CD4-positive, CD25-positive, alpha-beta regulatory T cell (primary cell): ENCODE measurements at regions not wholly inside any gene's neighbourhood (a gene's known extent, or its start where the extent isn't known, plus 50 kb on each side); places are given as distances from the start of the nearest gene placed in this dataset.
"Not testable (repeated sequence)": the region's sequence is repeated elsewhere in the genome, so short reads cannot be mapped to it uniquely, and the experiment has no call there.

Source experiments
- ATAC-seq, 2 donors: fragments of 150-1000 bp; cut with Tn5 transposase; one replicate each; pipeline ENCODE4 v1.10.0; 2021; ENCODE audit warnings: low read depth in 2 of 2, moderate number of reproducible peaks in 2 of 2, moderate library complexity in 1 of 2
- DNase-seq, 3 donors: peaks; one replicate each; pipeline versions ENCODE4 v3.0.0 to v3.0.0-alpha.2; 2012 to 2022; ENCODE audit warnings: mixed read lengths in 1 of 3
- H3K27ac ChIP-seq: one replicate; pipeline ENCODE4 v1.7.0; 2013; ENCODE audit warnings: mild to moderate bottlenecking, low read length; ENCODE audit not compliant: insufficient read depth, poor library complexity, severe bottlenecking
- H3K27me3 ChIP-seq: one replicate; pipeline ENCODE4 v1.7.0; 2013; ENCODE audit warnings: low read length; ENCODE audit not compliant: control insufficient read depth, insufficient read depth
- H3K36me3 ChIP-seq: one replicate; pipeline ENCODE4 v1.7.0; 2013; ENCODE audit warnings: mild to moderate bottlenecking, low read length, moderate library complexity; ENCODE audit not compliant: control insufficient read depth, insufficient read depth
- H3K4me1 ChIP-seq: 2 replicates; pipeline ENCODE4 v1.7.0; 2013; ENCODE audit warnings: mild to moderate bottlenecking, low read length; ENCODE audit not compliant: insufficient read depth, control insufficient read depth, poor library complexity, severe bottlenecking
- H3K4me3 ChIP-seq: one replicate; pipeline ENCODE4 v1.7.0; 2013; ENCODE audit warnings: low read depth, mild to moderate bottlenecking, low read length, moderate library complexity
- H3K9me3 ChIP-seq, 2 experiments: 1 replicate in 1 of 2; 2 replicates in 1 of 2; pipeline ENCODE4 v1.7.0; 2013; ENCODE audit warnings: low read length in 2 of 2, mild to moderate bottlenecking in 1 of 2, moderate library complexity in 1 of 2; ENCODE audit not compliant: control insufficient read depth in 2 of 2
- H3K27ac Mint-ChIP-seq, 3 donors: one replicate each; pipeline ENCODE4 v1.8.0; 2020 to 2022; ENCODE audit warnings: mild to moderate bottlenecking in 3 of 3, mixed read lengths in 3 of 3, moderate library complexity in 2 of 3
- H3K27me3 Mint-ChIP-seq: one replicate; pipeline ENCODE4 v1.8.0; 2022; ENCODE audit warnings: mild to moderate bottlenecking, mixed read lengths
- H3K36me3 Mint-ChIP-seq: one replicate; pipeline ENCODE4 v1.8.0; 2020; ENCODE audit warnings: mixed read lengths
- H3K4me1 Mint-ChIP-seq, 4 donors: one replicate each; pipeline ENCODE4 v1.8.0; 2020 to 2022; ENCODE audit warnings: mixed read lengths in 4 of 4, mild to moderate bottlenecking in 1 of 4
- H3K4me3 Mint-ChIP-seq, 4 donors: one replicate each; pipeline ENCODE4 v1.8.0; 2020 to 2022; ENCODE audit warnings: mild to moderate bottlenecking in 4 of 4, mixed read lengths in 4 of 4, moderate library complexity in 3 of 4
- H3K9me3 Mint-ChIP-seq, 7 donors: one replicate each; pipeline ENCODE4 v1.8.0; 2020 to 2022; ENCODE audit warnings: mixed read lengths in 7 of 7, mild to moderate bottlenecking in 3 of 7, moderate library complexity in 2 of 7

GRCh38 chr10:129193148-129193547, 273.9 kb upstream of the MGMT start:
- Mint-ChIP-seq H3K27me3 (peaks cover 24% of the 10 kb centered on the region), H3K36me3 (no peaks in the 10 kb centered on the region), H3K4me1 (peaks cover 0 to 11% (median 6%) of the 10 kb centered on the region in 4 donors), H3K9me3 (peaks cover 0 to 3% (median 1%) of the 10 kb centered on the region in 7 donors), H3K4me3 (no peak overlapping the region), H3K27ac (peak overlapping the region in 1 of 3 donors; percentile 42)
- Histone ChIP-seq H3K4me1 (no peaks in the 10 kb centered on the region), H3K27ac (no peak overlapping the region), H3K36me3 (no peaks in the 10 kb centered on the region), H3K27me3 (no peaks in the 10 kb centered on the region), H3K9me3 (no peaks in the 10 kb centered on the region), H3K4me3 (no peak overlapping the region)
- peak in 1 of 3 donors; percentile 9 for DNase-seq
- peak in 1 of 2 donors; percentile 55 for ATAC-seq

DNA sequence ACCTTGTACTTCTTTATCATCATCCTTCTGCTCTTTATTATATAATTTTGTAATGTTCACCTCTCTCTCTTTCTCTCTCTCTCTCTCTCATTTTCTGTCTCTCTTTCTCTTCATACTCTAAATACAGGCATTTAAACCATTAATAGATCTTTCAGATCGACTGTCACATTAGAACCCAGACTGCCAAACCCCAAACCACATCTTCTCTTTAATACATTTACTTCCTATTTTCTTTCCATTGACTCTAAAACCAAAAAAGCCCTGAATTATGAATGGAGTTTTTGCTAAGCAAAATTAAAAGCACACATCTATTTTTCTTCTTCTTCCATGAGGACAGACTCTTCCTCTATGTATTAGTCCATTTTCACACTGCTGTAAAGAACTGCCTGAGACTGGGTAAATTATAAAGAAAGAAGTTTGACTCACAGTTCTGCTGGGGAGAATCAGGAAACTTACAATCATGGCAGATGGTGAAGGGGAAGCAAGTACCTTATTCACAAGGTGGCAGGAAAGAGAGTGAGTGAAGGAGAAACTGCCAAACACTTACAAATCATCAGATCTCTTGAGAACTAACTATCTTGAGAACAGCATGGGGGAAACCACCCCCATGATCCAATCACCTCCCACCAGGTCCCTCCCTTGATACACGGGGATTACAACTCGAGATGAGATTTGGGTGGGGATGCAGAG, 272.7 kb upstream of the MGMT start:
- no peaks in the 10 kb centered on the region for H3K9me3 ChIP-seq
- no peak overlapping the region for H3K27ac ChIP-seq
- Mint-ChIP-seq H3K27me3 (peaks cover 19% of the 10 kb centered on the region), H3K27ac (no peak overlapping the region), H3K4me1 (peaks cover 0 to 11% (median 6%) of the 10 kb centered on the region in 4 donors), H3K36me3 (no peaks in the 10 kb centered on the region), H3K9me3 (peaks cover 0 to 3% (median 0%) of the 10 kb centered on the region in 7 donors), H3K4me3 (no peak overlapping the region)
- H3K36me3 ChIP-seq, result no peaks in the 10 kb centered on the region
- no peaks in the 10 kb centered on the region for H3K4me1 ChIP-seq
- ATAC-seq (no peak), DNase-seq (no peak)
- H3K27me3 ChIP-seq, result no peaks in the 10 kb centered on the region
- H3K4me3 ChIP-seq, result no peak overlapping the region

DNA sequence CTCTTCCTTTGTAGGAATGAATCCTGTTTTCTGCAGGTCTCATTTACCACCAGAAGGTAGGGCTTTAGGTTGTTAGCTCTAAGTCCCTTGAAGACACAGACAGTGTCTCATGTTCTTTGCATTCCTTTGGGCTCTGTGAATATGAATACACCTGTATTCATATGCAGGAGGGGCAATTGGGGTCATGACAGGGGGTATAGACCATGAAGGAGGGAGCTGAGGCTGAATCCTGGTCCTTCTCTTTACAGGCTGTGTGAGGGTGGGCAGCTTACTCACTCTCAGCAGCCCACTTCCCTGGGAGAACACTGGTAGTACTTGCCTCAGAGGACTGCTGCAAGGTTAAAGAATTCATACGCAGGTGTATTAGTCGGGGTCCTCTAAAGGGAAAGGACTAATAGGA, 267.2 kb upstream of the MGMT start:
- H3K4me1 Mint-ChIP-seq, result no peaks in the 10 kb centered on the region
- H3K9me3 Mint-ChIP-seq, result peaks cover 0 to 9% (median 0%) of the 10 kb centered on the region in 7 donors
- peaks cover 1% of the 10 kb centered on the region for H3K27me3 Mint-ChIP-seq

GRCh38 chr10:129203819-129204218, 263.2 kb upstream of the MGMT start:
- Histone ChIP-seq H3K27ac (no peak overlapping the region), H3K4me1 (no peaks in the 10 kb centered on the region), H3K36me3 (no peaks in the 10 kb centered on the region), H3K9me3 (no peaks in the 10 kb centered on the region), H3K27me3 (no peaks in the 10 kb centered on the region), H3K4me3 (no peak overlapping the region)
- no peak for ATAC-seq
- no peak for DNase-seq
- Mint-ChIP-seq H3K36me3 (no peaks in the 10 kb centered on the region), H3K9me3 (peaks cover 0 to 8% (median 0%) of the 10 kb centered on the region in 7 donors), H3K27me3 (peaks cover 4% of the 10 kb centered on the region), H3K27ac (no peak overlapping the region), H3K4me3 (no peak overlapping the region), H3K4me1 (no peaks in the 10 kb centered on the region)

More for the DNA sequence above, 267.2 kb upstream of the MGMT start:
- Mint-ChIP-seq H3K27ac (no peak overlapping the region), H3K36me3 (no peaks in the 10 kb centered on the region), H3K4me3 (no peak overlapping the region)
- Histone ChIP-seq H3K27ac (no peak overlapping the region), H3K4me3 (no peak overlapping the region), H3K4me1 (no peaks in the 10 kb centered on the region), H3K27me3 (no peaks in the 10 kb centered on the region), H3K9me3 (no peaks in the 10 kb centered on the region), H3K36me3 (no peaks in the 10 kb centered on the region)
- DNase-seq (no peak), ATAC-seq (no peak)

DNA sequence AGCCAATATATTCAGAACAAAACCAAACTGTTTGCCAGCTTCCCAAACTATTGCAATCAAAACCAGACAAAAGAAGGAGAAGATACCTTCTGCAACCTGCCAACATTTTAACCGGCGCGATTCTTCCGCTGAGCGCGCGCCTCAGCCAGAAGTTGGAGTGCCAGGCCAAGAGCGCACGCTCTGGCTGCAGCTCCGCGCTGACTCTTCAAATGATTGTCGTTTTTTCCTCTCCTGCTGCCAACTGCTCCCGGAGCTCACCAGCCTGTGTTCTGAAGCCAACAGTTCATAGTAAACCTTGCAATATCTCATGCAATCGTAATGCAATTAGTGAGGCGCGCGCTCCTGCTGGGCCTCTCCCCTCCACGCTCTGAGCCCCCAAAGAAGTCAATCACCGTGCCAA, 259.7 kb upstream of the MGMT start:
- Mint-ChIP-seq H3K27ac (no peak overlapping the region), H3K9me3 (peaks cover 0 to 5% (median 0%) of the 10 kb centered on the region in 7 donors), H3K4me1 (no peaks in the 10 kb centered on the region), H3K36me3 (no peaks in the 10 kb centered on the region), H3K4me3 (no peak overlapping the region), H3K27me3 (peaks cover 4% of the 10 kb centered on the region)
- ATAC-seq, result no peak
- Histone ChIP-seq H3K36me3 (no peaks in the 10 kb centered on the region), H3K27me3 (no peaks in the 10 kb centered on the region), H3K4me3 (no peak overlapping the region), H3K4me1 (no peaks in the 10 kb centered on the region), H3K27ac (no peak overlapping the region), H3K9me3 (no peaks in the 10 kb centered on the region)
- DNase-seq, result no peak

GRCh38 chr10:129210876-129211275, 256.2 kb upstream of the MGMT start:
- Histone ChIP-seq H3K4me1 (no peaks in the 10 kb centered on the region), H3K9me3 (no peaks in the 10 kb centered on the region), H3K27me3 (no peaks in the 10 kb centered on the region), H3K4me3 (no peak overlapping the region), H3K27ac (no peak overlapping the region), H3K36me3 (no peaks in the 10 kb centered on the region)
- no peak for ATAC-seq
- H3K4me1 Mint-ChIP-seq, result no peaks in the 10 kb centered on the region
- no peak overlapping the region for H3K4me3 Mint-ChIP-seq
- H3K9me3 Mint-ChIP-seq, result peaks cover 0 to 6% (median 2%) of the 10 kb centered on the region in 7 donors
- peaks cover 4% of the 10 kb centered on the region for H3K27me3 Mint-ChIP-seq
- no peak overlapping the region for H3K27ac Mint-ChIP-seq
- no peaks in the 10 kb centered on the region for H3K36me3 Mint-ChIP-seq
- no peak for DNase-seq

GRCh38 chr10:129213256-129213655, 253.8 kb upstream of the MGMT start:
- Mint-ChIP-seq H3K9me3 (peaks cover 0 to 6% (median 2%) of the 10 kb centered on the region in 7 donors), H3K4me3 (no peak overlapping the region)
- ATAC-seq, result no peak

DNA sequence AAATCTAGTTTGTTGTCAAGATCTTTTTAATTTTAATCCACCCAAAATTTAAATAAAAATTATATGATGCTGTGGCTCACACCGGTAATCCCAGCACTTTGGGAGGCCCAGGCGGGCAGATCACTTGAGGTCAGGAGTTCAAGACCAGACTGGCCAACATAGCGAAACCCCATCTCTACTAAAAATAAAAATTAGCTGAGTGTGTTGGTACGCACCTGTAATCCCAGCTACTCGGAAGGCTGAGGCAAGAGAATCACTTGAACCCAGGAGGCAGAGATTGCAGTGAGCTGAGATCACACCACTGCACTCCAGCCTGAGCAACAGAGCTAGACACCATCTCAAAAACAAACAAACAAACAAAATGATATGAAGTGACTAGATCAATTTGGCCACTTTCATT, 253.0 kb upstream of the MGMT start:
- H3K27ac Mint-ChIP-seq, result not testable (repeated sequence)

More at GRCh38 chr10:129213256-129213655, 253.8 kb upstream of the MGMT start:
- Histone ChIP-seq H3K9me3 (no peaks in the 10 kb centered on the region), H3K4me3 (no peak overlapping the region), H3K27me3 (no peaks in the 10 kb centered on the region), H3K27ac (no peak overlapping the region), H3K36me3 (no peaks in the 10 kb centered on the region), H3K4me1 (no peaks in the 10 kb centered on the region)
- Mint-ChIP-seq H3K36me3 (no peaks in the 10 kb centered on the region), H3K27me3 (no peaks in the 10 kb centered on the region), H3K4me1 (no peaks in the 10 kb centered on the region), H3K27ac (no peak overlapping the region)
- no peak for DNase-seq

More for the DNA sequence above, 253.0 kb upstream of the MGMT start:
- not testable (repeated sequence) for H3K4me3 Mint-ChIP-seq, H3K27me3 ChIP-seq, H3K27me3 Mint-ChIP-seq, H3K4me1 ChIP-seq, H3K36me3 ChIP-seq, ATAC-seq, H3K4me1 Mint-ChIP-seq, H3K9me3 Mint-ChIP-seq, DNase-seq, H3K4me3 ChIP-seq, H3K36me3 Mint-ChIP-seq, H3K9me3 ChIP-seq, H3K27ac ChIP-seq
